IMR-90 (cell line): ENCODE measurements at regions not wholly inside any gene's neighbourhood (a gene's known extent, or its start where the extent isn't known, plus 50 kb on each side); places are given as distances from the start of the nearest gene placed in this dataset.

Experiments
- ATAC-seq: fragments of 200-7000 bp; cut with Tn5 transposase; 2 replicates; pipeline ENCODE4 v1.9.1; 2020; ENCODE audit warnings: low read depth, mild to moderate bottlenecking, moderate library complexity
- BruUV-seq: library from RNA; stranded (reverse); fragments of 400-500 nt; replicated peaks from 2 replicates; lab custom pipeline; 2021; lab: Mats Ljungman, UMichigan
- CTCF ChIA-PET: fragments of 300-600 bp; formaldehyde crosslinking; extraction: SDS; loops from one replicate; lab custom pipeline; 2021; ENCODE audit warnings: antibody characterized with exemption; lab: Yijun Ruan, JAX
- POLR2A ChIA-PET: fragments of 300-600 bp; sonication (Branson Sonifier 250); formaldehyde crosslinking; loops from one replicate; lab custom pipeline; 2022; ENCODE audit warnings: antibody characterized with exemption; ENCODE audit not compliant: unreplicated experiment; lab: Charles Lee
- DNase-seq: peaks from one replicate; pipeline ENCODE4 v3.0.0; 2013
- H2AFZ ChIP-seq: replicated peaks from 2 replicates; pipeline ENCODE3; 2013; ENCODE audit warnings: low read length, mild to moderate bottlenecking; ENCODE audit not compliant: poor library complexity
- H2AK5ac ChIP-seq: 2 replicates; pipeline ENCODE4 v1.6.1; 2013; ENCODE audit warnings: low read depth, low read length, inconsistent platforms
- H2AK9ac ChIP-seq: replicated peaks from 2 replicates; pipeline ENCODE3; 2013; ENCODE audit warnings: mild to moderate bottlenecking, low read depth, low read length, moderate library complexity; ENCODE audit not compliant: poor library complexity
- H2BK120ac ChIP-seq: 2 replicates; pipeline ENCODE4 v1.6.1; 2013; ENCODE audit warnings: low read depth, low read length, inconsistent platforms
- H2BK15ac ChIP-seq: 3 replicates; pipeline ENCODE4 v1.6.1; 2013; ENCODE audit warnings: low read depth, low read length, inconsistent platforms
- H2BK20ac ChIP-seq: 2 replicates; pipeline ENCODE4 v1.6.1; 2013; ENCODE audit warnings: low read depth, mild to moderate bottlenecking, inconsistent platforms, low read length, moderate library complexity
- H2BK5ac ChIP-seq: 2 replicates; pipeline ENCODE4 v1.6.1; 2013; ENCODE audit warnings: mild to moderate bottlenecking, low read depth, low read length, inconsistent platforms; ENCODE audit not compliant: poor library complexity, severe bottlenecking
- H3K14ac ChIP-seq: replicated peaks from 2 replicates; pipeline ENCODE4 v1.6.1; 2013; ENCODE audit warnings: low read depth, low read length, inconsistent platforms
- H3K18ac ChIP-seq: 2 replicates; pipeline ENCODE4 v1.6.1; 2013; ENCODE audit warnings: low read depth, low read length, control low read depth
- H3K23ac ChIP-seq: 2 replicates; pipeline ENCODE4 v1.6.1; 2013; ENCODE audit warnings: low read depth, low read length, inconsistent platforms
- H3K27ac ChIP-seq: 2 replicates; pipeline ENCODE4 v1.5.1; 2013; ENCODE audit warnings: mild to moderate bottlenecking, control low read depth, low read length; ENCODE audit not compliant: insufficient read depth
- H3K27me3 ChIP-seq: 2 replicates; pipeline ENCODE4 v1.6.1; 2013; ENCODE audit warnings: low read length; ENCODE audit not compliant: control insufficient read depth, insufficient read depth
- H3K36me3 ChIP-seq: 2 replicates; pipeline ENCODE4 v1.6.1; 2013; ENCODE audit warnings: low read length, mixed read lengths; ENCODE audit not compliant: control insufficient read depth, insufficient read depth
- H3K4ac ChIP-seq: 2 replicates; pipeline ENCODE4 v1.6.1; 2013; ENCODE audit warnings: low read depth, low read length, inconsistent platforms
- H3K4me1 ChIP-seq: 2 replicates; pipeline ENCODE4 v1.6.1; 2013; ENCODE audit warnings: low read length, mixed read lengths; ENCODE audit not compliant: control insufficient read depth, insufficient read depth
- H3K4me2 ChIP-seq: 2 replicates; pipeline ENCODE4 v1.6.1; 2013; ENCODE audit warnings: low read depth, mild to moderate bottlenecking, control low read depth, low read length, moderate library complexity
- H3K4me3 ChIP-seq: 2 replicates; pipeline ENCODE4 v1.5.1; 2013; ENCODE audit warnings: low read depth, mild to moderate bottlenecking, control low read depth, low read length, moderate library complexity; ENCODE audit not compliant: insufficient read depth
- H3K56ac ChIP-seq: 2 replicates; pipeline ENCODE4 v1.6.1; 2013; ENCODE audit warnings: low read length, inconsistent platforms; ENCODE audit not compliant: insufficient read depth; ENCODE audit errors: extremely low read depth
- H3K79me1 ChIP-seq, 2 experiments: 2 replicates each; pipeline ENCODE4 v1.6.1; 2013; ENCODE audit warnings: low read length in 2 of 2, inconsistent platforms in 1 of 2, low read depth in 1 of 2
- H3K9ac ChIP-seq: 2 replicates; pipeline ENCODE4 v1.6.1; 2013; ENCODE audit warnings: low read depth, low read length, control low read depth
- H3K9me1 ChIP-seq: 2 replicates; pipeline ENCODE4 v1.6.1; 2013; ENCODE audit warnings: low read length, inconsistent platforms; ENCODE audit not compliant: insufficient read depth
- H3K9me3 ChIP-seq: 2 replicates; pipeline ENCODE4 v1.6.1; 2013; ENCODE audit warnings: low read length; ENCODE audit not compliant: control insufficient read depth, insufficient read depth
- H4K20me1 ChIP-seq: 2 replicates; pipeline ENCODE4 v1.6.1; 2013; ENCODE audit warnings: low read length, inconsistent platforms; ENCODE audit not compliant: insufficient read depth
- H4K5ac ChIP-seq: 2 replicates; pipeline ENCODE4 v1.6.1; 2013; ENCODE audit warnings: mild to moderate bottlenecking, low read depth, low read length, control low read depth
- H4K8ac ChIP-seq, 2 experiments: 2 replicates each; pipeline ENCODE4 v1.6.1; 2013; ENCODE audit warnings: low read depth in 2 of 2, low read length in 2 of 2, control low read depth in 1 of 2, inconsistent platforms in 1 of 2
- H4K91ac ChIP-seq: 2 replicates; pipeline ENCODE4 v1.6.1; 2013; ENCODE audit warnings: low read depth, low read length, inconsistent platforms; ENCODE audit not compliant: insufficient read depth
- BHLHE40 ChIP-seq: fragments of 150-350 bp; IDR thresholded peaks from 2 replicates; pipeline ENCODE4 v1.6.1; 2016; ENCODE audit warnings: mild to moderate bottlenecking, low read depth, low read length
- FOS ChIP-seq: fragments of 150-350 bp; IDR thresholded peaks from 2 replicates; pipeline ENCODE4 v1.6.1; 2016; ENCODE audit warnings: low read depth, low read length
- MAZ ChIP-seq: IDR thresholded peaks from 2 replicates; pipeline ENCODE4 v1.6.1; 2012; ENCODE audit warnings: low read depth, mild to moderate bottlenecking, low read length, improper control_type of control experiment, moderate library complexity, borderline replicate concordance
- MXI1 ChIP-seq: IDR thresholded peaks from 2 replicates; pipeline ENCODE4 v1.6.1; 2012; ENCODE audit warnings: low read depth, mild to moderate bottlenecking, low read length, moderate library complexity, borderline replicate concordance
- NFE2L2 ChIP-seq: fragments of 150-350 bp; IDR thresholded peaks from 2 replicates; pipeline ENCODE4 v1.6.1; 2016; ENCODE audit warnings: low read depth, mild to moderate bottlenecking, low read length
- POLR2A ChIP-seq: IDR thresholded peaks from 2 replicates; pipeline ENCODE4 v1.6.1; 2012; ENCODE audit warnings: mild to moderate bottlenecking, low read depth, low read length
- RAD21 ChIP-seq: IDR thresholded peaks from 2 replicates; pipeline ENCODE4 v1.6.1; 2012; ENCODE audit warnings: low read length, improper control_type of control experiment
- RCOR1 ChIP-seq: IDR thresholded peaks from 2 replicates; pipeline ENCODE4 v1.6.1; 2012; ENCODE audit warnings: mild to moderate bottlenecking, low read length, improper control_type of control experiment; ENCODE audit not compliant: insufficient replicate concordance
- RFX5 ChIP-seq: IDR thresholded peaks from 2 replicates; pipeline ENCODE4 v1.8.0; 2012; ENCODE audit warnings: low read depth, mild to moderate bottlenecking, low read length, moderate library complexity
- SMC3 ChIP-seq: fragments of 150-350 bp; IDR thresholded peaks from 2 replicates; pipeline ENCODE4 v1.6.1; 2016; ENCODE audit warnings: low read depth, mild to moderate bottlenecking, antibody characterized with exemption, low read length, moderate library complexity
- WGBS, 2 experiments: methylation state at CpG; one replicate each; pipeline versions ENCODE4 v1.1.5 to v1.1.7; 2013; ENCODE audit warnings: missing lambda C conversion rate in 2 of 2; ENCODE audit not compliant: insufficient read length in 1 of 2; ENCODE audit errors: extremely low coverage in 2 of 2; 5-methylcytosine and 5-hydroxymethylcytosine counted together
- dilution Hi-C: fragments of 300-500 bp; cut with HindIII; formaldehyde crosslinking; loops from one replicate; pipeline ENCODE4 v1.14.3; 2018; ENCODE audit warnings: low sequenced_read_pairs; ENCODE audit not compliant: unreplicated experiment
- in situ Hi-C: fragments of 300-500 bp; cut with MboI; formaldehyde crosslinking; loops from 3 replicates; pipeline ENCODE4 v1.14.3; 2019; ENCODE audit warnings: low sequenced_read_pairs, inconsistent platforms, mixed read lengths
- intact Hi-C: fragments of 100-400 bp; cut with micrococcal nuclease; formaldehyde crosslinking; loops from 2 replicates; pipeline ENCODE4 v1.10.0; 2022
- TF ChIP-seq, protein P1 (sequence below): conservative IDR thresholded peaks from 2 replicates; pipeline ENCODE4 v1.5.1; 2012; ENCODE audit warnings: mild to moderate bottlenecking, low read depth, low read length, improper control_type of control experiment
- TF ChIP-seq, protein P2 (sequence below): fragments of 150-350 bp; IDR thresholded peaks from 2 replicates; pipeline ENCODE4 v1.6.1; 2016; ENCODE audit warnings: low read depth, mild to moderate bottlenecking, low read length, moderate library complexity, borderline replicate concordance

DNA sequence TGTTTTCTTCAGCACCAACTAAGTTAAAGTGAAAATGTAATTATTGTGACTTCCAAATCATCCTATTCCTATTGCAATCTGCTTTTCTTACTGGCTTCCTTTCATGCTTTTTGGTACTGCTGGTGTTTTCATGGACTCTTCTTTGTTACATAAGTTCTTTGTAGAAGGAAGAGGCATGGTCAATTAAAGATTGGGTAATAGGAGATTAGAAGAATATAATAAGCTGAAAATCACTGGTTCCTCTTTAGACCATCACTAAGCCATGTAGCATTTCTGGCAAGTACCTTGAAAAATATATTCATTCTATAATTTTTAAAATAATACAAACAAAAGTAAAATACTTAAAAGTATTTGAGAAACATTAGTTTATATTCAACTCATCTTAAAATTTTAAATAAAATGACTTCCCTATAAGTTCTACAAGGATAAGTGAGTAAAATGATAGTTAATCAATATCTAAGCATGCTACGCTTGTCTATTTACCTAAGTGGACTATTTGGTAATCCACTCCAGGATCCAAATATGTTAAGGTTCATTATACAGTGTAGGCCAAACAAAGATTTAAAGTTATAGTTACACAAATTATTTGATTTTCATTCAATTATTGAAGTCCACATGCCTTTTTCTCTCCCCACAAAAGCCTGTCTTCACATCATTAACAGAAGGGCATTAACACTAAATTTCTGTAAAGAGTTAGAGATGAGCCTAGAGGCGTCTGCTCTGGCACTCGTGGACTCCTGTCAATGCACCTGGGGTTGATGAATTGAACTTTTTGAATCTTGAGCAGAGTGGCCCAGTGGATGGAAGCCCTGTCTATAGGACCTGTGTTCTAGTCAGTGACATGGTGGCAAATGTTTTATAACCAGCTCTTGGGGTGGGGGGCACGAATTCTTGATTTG, 408.1 kb downstream of the INHBA start:
- H3K56ac ChIP-seq: no peak overlapping the region
- no peak overlapping the region for H3K9ac ChIP-seq
- H4K91ac ChIP-seq: no peak overlapping the region
- H3K36me3 ChIP-seq: no peaks in the 10 kb centered on the region
- ChIA-PET CTCF (no interaction called here), POLR2A (no interaction called here)
- ATAC-seq: no peak
- BruUV-seq: no TSS peak
- H4K5ac ChIP-seq: no peak overlapping the region
- no peak overlapping the region for H2BK15ac ChIP-seq
- H4K8ac ChIP-seq: no peak overlapping the region
- no peak overlapping the region for H3K18ac ChIP-seq
- H2BK120ac ChIP-seq: no peak overlapping the region
- 80% methylated on average over 1 of the region's 4 CpGs; no CpG with 5 or more reads in 1 of the 2 experiments for WGBS, 2 experiments
- no peak overlapping the region for H2AK5ac ChIP-seq
- H3K14ac ChIP-seq: no peak overlapping the region
- no peaks in the 10 kb centered on the region for H3K9me1 ChIP-seq
- H3K4me2 ChIP-seq: no peak overlapping the region
- no peak for TF ChIP-seq MXI1
- TF ChIP-seq NFE2L2: no peak
- TF ChIP-seq, protein P1, sequence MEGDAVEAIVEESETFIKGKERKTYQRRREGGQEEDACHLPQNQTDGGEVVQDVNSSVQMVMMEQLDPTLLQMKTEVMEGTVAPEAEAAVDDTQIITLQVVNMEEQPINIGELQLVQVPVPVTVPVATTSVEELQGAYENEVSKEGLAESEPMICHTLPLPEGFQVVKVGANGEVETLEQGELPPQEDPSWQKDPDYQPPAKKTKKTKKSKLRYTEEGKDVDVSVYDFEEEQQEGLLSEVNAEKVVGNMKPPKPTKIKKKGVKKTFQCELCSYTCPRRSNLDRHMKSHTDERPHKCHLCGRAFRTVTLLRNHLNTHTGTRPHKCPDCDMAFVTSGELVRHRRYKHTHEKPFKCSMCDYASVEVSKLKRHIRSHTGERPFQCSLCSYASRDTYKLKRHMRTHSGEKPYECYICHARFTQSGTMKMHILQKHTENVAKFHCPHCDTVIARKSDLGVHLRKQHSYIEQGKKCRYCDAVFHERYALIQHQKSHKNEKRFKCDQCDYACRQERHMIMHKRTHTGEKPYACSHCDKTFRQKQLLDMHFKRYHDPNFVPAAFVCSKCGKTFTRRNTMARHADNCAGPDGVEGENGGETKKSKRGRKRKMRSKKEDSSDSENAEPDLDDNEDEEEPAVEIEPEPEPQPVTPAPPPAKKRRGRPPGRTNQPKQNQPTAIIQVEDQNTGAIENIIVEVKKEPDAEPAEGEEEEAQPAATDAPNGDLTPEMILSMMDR: no peak
- no peak for TF ChIP-seq SMC3
- TF ChIP-seq, protein P2, sequence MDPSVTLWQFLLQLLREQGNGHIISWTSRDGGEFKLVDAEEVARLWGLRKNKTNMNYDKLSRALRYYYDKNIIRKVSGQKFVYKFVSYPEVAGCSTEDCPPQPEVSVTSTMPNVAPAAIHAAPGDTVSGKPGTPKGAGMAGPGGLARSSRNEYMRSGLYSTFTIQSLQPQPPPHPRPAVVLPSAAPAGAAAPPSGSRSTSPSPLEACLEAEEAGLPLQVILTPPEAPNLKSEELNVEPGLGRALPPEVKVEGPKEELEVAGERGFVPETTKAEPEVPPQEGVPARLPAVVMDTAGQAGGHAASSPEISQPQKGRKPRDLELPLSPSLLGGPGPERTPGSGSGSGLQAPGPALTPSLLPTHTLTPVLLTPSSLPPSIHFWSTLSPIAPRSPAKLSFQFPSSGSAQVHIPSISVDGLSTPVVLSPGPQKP: no peak
- no peak for TF ChIP-seq RFX5
- no peak for TF ChIP-seq FOS
- no peak for TF ChIP-seq POLR2A
- no peak for TF ChIP-seq MAZ
- TF ChIP-seq RAD21: no peak
- no peak for TF ChIP-seq BHLHE40
- TF ChIP-seq RCOR1: no peak
- no peak overlapping the region for H3K27ac ChIP-seq
- H2BK20ac ChIP-seq: no peak overlapping the region
- H3K4ac ChIP-seq: no peak overlapping the region
- H3K4me1 ChIP-seq: no peaks in the 10 kb centered on the region
- no peaks in the 10 kb centered on the region for H3K9me3 ChIP-seq
- no peak overlapping the region for H3K23ac ChIP-seq
- intact Hi-C loops (no loop called here), in situ Hi-C loops (no loop called here), dilution Hi-C loops (no loop called here)
- no peaks in the 10 kb centered on the region for H3K79me1 ChIP-seq
- no peak for DNase-seq
- H3K27me3 ChIP-seq: no peaks in the 10 kb centered on the region
- no peaks in the 10 kb centered on the region for H4K20me1 ChIP-seq
- no peak overlapping the region for H2AK9ac ChIP-seq
- no peak overlapping the region for H2BK5ac ChIP-seq
- H3K4me3 ChIP-seq: no peak overlapping the region
- H2AFZ ChIP-seq: no peak overlapping the region
